ENCODE measurements at regions not wholly inside any gene's neighbourhood (a gene's known extent, or its start where the extent isn't known, plus 50 kb on each side); places are given as distances from the start of the nearest gene placed in this dataset.
A peak's percentile ranks its signal among the peaks of the same experiment; 100 is the strongest.
"Not testable (repeated sequence)": the region's sequence is repeated elsewhere in the genome, so short reads cannot be mapped to it uniquely, and the experiment has no call there.

DNA sequence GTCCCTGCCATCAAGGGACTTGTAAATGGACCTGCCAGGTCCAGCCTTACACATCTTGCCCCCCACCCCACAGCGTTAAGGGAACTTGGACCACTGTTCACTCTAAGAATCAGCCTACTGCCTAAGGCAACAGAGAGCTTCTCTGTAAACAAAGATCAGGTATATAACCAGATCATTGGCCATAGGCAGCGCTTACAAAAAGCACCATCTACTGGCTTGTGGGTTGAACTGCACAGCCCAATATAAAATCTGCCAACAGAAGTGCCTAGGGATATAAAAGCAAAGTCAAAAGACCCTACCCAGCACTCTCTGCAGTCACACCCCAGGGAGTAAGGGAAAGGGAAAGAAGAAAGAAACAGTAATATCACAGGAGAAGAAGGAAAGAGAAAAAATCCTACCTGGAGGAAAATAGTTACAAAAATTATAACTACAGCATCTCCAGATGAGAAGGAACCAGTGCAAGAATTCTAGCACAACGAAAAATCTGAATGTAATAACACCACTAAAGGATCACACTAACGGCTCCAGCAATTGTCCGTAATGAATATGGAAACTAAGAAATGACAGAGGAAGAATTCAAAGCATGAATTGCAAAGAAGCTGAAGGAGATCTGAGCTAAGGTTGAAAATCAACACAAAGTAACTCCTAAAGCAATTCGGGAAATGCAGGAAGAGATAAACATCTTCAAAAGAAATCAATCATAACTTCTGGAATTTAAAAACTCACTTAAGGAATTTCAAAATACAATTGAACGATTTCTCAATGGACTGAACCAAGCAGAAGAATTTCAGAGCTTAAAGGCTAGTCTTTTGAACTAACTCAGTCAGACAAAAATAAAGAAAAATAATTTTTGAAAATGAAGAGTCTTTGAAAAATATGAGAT, 95.2 kb upstream of the PCED1B start:
- DNase-seq (ENCODE audit: low read depth in 3 of 3) = peak in 2 of 3 donors; percentile 4 to 10

DNA sequence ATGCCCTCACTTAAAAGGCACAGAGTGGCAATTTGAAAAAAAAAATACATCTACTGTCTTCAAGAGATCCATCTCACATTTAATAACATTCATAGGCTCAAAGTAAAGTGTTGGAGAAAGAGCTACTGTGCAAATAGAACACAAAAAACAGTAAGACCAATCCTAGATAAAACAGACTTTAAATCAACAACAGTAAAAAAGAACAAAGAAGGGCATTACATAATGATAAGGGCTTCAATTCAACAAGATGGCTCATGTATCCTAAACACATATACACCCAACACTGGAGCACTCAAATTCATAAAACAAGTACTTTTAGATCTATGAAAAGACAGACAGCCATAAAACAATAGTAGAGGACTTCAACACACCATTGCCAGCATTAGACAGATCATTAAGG, 93.6 kb upstream of the PCED1B start:
- no peak for DNase-seq (ENCODE audit: low read depth in 3 of 3)

DNA sequence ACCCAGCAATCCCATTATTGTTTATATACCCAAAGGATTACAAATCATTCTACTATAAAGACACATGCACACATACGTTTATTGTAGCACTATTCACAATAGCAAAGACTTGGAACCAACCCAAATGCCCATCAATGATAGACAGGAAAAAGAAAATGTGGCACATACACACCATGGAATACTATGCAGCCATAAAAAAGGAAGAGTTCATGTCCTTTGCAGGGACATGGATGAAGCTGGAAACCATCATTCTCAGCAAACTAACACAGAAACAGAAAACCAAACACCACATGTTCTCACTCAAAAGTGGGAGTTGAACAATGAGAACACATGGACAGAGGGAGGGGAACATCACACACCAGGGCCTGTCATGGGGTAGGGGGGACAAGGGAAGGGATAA, 91.3 kb upstream of the PCED1B start:
- DNase-seq (ENCODE audit: low read depth in 3 of 3) = not testable (repeated sequence)

DNA sequence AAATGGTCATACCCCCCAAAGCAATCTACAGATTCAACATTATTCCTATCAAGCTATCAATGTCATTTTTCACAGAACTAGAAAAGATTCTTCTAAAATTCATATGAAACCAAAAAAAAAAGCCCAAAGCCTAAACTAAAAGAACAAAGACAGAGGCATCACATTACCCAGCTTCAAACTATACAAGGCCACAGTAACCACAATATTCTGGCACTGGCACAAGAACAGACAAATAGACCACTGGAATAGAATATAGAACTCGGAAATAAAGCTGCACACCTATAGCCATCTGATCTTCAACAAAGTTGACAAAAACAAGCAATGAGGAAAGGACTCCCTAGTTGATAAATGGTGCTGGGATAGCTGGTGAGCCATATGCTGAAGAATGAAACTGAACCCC, 89.2 kb upstream of the PCED1B start:
- no peak for DNase-seq (ENCODE audit: low read depth in 3 of 3)

DNA sequence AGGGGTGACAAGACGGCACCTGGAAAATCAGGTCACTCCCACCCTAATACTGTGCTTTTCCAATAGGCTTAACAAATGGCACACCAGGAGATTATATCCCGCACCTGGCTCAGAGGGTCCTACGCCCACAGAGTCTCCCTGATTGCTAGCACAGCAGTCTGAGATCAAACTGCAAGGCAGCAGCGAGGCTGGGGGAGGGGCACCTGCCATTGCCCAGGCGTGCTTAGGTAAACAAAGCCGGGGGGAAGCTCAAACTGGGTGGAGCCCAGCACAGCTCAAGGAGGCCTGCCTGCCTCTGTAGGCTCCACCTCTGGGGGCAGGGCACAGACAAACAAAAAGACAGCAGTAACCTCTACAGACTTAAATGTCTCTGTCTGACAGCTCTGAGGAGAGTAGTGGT, 87.4 kb upstream of the PCED1B start:
- not testable (repeated sequence) for DNase-seq (ENCODE audit: low read depth in 3 of 3)

DNA sequence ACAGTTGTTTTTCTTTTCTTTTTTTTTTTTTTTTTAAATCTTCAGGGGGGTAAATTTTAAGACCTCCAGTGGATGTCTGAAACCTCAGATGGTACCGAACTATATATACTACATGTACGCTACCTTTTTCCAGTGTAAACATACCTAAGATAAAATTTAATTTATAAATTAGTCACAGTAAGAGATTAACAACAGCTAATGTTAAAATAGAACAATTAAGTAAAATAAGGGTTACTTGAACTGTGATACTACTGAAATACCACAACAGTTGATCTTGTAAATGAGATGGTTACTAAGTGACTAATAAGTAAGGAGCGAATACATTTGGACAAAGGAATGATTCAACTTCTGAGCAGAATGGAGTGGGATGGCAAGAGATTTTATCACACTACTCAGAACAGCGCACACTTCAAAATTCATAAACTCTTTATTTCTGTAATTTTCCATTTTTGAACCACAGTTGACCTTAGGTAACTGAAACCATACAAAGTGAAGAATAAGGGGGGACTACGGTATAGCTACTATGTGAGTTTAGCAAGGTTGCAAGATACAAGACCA, 80.5 kb upstream of the PCED1B start:
- DNase-seq (ENCODE audit: low read depth in 3 of 3) = no peak

DNA sequence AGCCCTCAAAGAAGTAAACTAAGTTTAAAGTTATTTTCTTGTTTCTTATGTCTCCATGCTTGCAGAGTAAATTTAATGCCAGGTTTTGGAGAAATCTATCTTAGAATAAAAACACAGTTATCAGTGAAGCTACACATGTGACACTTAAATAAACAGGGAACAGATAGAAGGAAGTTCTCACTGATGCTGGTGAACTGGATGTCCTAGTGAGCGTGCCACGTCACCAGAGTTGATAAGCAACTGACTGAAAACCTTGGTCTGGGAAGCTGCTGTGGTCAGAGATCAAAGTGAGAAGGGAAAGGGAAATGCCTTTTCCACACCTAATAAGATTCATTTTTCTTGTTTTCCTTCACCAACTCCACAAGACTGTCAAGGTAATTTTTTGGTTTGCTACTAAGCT, 74.8 kb upstream of the PCED1B start:
- no peak for DNase-seq (ENCODE audit: low read depth in 3 of 3)

DNA sequence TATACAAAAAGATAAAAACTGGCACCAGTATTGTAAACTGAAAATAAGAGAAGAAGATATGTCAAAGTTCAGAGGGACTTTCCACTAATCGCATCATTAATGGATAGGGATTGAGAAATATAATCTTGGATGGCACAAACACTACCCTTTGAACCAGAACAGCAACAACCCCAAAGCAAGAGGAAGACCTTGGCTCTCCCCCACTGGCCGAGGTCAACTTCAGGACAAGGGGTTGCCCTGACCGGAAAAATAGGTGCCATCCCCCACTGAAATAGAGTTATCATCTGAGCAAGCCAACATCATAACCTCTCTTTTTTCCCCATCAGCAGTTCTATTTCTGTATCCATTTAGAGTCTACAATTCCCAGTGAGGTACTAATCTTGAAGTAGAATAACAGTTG, 72.4 kb upstream of the PCED1B start:
- DNase-seq (ENCODE audit: low read depth in 3 of 3) = no peak

DNA sequence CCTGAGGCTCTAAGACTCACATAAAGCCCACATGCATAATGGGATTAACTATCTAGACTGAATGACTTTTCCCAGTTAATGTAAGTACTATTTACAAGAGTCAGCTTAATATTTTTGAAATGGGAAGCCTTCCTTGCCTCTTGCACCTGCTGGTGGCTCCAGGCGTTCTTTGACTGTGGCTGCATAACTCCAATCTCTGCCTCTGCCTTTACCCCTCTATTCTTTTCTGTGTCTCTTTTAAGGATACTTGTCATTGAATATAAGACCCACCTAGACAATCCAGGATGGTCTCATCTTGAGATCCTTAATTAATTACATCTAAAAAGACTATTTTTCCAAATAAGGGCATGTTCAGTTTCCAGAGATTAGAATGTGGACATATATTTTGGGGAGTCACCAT, 66.9 kb upstream of the PCED1B start:
- no peak for DNase-seq (ENCODE audit: low read depth in 3 of 3)

DNA sequence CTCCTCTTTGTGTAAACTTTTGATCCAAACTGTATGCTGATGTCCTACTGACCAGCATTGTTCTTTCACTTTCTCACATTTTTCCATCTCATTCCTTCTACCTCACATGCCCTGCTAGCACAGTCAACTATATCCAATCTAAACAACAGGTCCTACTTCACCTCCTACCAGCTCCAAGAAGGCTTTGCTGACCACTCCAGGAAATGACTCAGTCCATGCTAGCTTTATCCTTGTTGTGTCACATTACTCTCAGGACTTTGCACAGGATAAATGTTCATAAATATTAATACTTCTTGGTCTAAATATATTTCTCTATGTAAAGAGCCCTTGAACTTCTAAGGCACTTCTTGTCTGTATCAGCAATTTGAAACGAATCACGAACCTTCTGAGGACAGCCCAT, 64.9 kb upstream of the PCED1B start:
- no peak for DNase-seq (ENCODE audit: low read depth in 3 of 3)

DNA sequence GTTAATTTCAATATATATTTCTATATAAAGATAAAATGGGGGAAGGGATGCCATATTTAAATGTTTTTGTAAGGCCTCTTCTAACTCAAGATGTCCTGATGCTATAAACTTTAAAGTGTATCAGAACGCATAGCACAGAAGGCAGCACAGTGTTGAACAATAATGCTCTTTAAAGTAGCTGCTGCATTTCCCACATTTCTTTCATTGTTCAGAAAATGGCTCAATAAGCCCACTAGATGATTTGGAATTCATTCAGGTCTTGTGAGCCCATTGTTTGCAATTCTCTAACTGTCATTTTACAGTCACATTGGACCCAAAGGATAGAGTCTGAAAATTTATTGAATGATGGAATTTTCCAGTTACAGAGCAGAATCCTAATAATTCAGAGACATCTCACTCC, 64.0 kb upstream of the PCED1B start:
- no peak for DNase-seq (ENCODE audit: low read depth in 3 of 3)

DNA sequence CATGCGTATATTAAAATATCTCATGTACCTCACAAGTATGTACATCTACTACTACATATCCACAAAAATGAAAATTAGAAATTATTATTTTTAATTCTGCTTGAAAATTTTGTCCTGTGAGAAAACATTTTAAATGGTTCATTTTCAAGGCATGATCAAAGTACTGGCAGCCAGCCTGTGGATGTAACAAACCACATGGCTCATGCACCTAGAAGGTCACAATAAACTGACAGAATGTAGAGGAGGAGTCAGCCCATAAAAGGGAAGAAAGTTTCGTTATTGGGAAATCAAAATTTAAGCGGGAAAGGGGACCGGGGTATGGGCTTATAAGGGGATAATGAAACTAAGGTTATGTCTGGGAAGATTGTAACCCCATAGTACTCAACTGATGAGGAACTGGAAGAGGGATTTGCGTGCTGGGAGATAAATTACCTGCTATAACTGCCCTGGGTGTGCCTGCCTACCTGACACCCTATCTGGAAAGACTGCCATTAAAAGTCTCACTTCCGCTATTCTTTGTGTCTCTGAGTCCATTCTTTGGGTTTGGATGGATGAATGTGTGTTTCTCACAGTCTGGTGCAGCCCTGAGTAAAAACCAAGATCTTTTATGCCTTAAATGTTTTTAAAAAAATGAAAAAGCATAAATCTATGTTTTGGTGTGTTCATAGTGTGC, 62.2 kb upstream of the PCED1B start:
- DNase-seq (ENCODE audit: low read depth in 3 of 3) = no peak

DNA sequence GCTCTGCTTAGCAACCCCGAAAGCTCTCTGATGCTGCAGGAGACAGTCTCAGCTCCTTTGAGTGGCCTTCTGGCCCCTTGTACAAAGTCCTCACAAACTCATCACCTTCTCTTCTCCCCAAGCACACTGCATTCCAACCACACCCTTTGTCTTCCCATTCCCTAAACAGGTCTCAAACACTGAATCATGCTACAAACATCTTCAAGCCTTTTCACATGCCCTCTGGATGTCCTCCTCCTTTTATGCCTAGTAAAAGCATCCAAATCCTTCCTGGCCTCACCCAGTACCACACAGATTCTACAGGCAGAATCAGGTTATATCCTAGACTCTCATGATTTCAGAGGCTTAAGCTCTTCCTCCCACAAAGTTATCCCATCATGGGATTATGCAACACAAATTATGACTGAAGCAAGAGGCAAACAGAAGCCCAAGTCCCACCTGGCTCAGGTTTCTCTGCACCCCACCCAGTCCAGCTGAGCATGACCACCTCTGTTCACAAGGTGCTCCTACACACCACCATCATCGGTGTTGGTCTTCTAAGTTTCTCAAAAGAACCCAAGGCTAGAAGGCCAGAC, 61.4 kb upstream of the PCED1B start:
- no peak for DNase-seq (ENCODE audit: low read depth in 3 of 3)

DNA sequence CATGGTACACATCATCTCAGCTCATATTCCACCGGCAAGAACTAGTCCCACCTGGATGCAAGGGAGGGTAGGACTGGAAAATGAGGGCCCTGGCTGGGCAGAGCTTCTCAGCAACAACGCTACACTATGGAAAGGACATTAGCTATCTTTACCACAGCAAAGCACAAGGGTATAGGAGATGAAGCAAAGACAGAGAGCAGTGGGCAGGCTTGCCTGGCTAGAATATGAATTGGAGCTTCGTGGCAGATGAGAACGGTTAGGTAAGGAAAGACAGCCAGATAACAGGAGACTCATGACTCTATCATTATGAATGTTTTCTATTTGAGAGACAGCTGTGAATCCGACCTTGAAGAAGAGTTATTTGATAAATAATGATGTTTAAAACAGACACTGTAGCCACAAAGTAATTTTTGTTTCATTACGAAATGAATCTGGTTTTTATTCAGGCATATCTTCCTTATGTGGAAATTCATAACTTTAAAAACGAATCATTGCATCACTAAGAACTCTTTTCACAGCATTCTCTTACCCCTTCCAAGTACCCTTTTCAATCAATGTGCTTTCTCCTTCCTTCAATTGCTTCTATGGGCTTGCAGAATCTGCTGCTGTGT, 59.1 kb upstream of the PCED1B start:
- no peak for DNase-seq (ENCODE audit: low read depth in 3 of 3)

DNA sequence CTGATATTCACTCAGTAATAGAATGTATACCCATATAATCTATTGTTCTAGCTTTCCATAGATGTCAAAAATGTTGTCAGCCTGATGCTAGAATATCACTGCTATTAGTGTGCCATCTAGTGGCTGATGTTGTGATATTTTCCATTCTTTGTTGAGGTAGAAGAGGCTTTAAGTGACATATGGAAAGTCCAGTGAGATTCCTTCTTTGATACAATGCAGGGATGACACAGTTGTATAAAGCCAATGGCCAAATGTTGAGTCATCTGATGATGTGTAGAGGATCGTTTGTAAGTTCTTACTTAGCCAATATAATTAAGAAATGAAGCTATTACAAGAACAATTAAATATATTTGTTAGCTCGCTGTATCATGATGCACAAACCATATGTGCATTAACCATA, 58.1 kb upstream of the PCED1B start:
- peak in 1 of 3 donors; percentile 10 for DNase-seq (ENCODE audit: low read depth in 3 of 3)

DNA sequence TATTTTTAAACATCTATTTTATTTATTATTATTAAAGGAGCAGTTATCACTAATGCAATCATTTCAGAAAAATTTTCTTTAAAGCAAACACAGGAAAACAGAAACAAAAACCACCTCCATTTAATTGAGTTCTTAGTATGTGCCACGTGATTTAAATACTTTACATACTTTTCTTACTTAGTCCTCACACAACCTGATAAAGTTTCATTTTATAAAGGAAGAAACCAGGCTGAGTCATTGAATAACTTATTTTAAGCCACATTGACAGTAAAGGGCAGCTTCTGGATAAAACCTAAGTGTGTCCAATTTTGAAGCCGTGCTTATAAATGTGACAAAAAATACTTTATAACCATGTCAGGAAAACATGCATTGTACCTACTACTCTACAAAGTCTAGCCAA, 57.1 kb upstream of the PCED1B start:
- DNase-seq (ENCODE audit: low read depth in 3 of 3) = no peak

DNA sequence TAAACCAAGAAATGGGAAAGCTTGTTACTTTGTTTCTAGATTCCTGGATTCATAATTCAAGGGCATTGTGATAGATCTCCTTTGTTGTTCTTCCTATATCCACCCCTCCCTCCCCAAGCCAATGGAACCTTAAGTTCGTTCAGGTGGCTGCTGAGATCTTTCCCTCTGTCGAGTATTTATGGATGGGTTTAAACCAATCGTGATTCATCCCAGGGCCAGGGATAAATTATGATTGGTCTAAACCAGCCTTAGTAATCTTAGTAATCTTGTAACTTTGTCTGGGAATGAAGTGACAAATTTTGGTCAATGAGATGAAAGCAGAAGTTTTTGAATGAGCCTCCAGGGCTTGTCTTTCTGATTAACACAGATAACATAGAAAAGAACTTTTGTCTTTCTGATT, 56.1 kb upstream of the PCED1B start:
- no peak for DNase-seq (ENCODE audit: low read depth in 3 of 3)

DNA sequence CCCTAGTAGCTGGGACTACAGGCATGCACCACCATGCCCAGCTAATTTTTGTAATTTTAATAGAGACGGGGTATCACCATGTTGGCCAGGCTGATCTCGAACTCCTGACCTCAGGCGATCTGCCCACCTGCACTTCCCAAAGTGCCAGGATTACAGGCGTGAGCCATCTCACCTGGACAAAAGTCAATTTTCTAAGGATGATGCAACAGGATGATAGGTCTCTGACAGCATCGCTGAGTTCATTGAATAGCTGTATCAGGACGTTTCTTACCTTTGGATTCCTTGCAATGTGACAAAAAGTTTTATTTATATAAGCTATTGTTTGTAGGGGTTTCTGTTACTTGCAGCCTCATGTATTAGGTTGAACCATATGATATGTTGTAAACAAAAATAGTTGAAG, 55.5 kb upstream of the PCED1B start:
- no peak for DNase-seq (ENCODE audit: low read depth in 3 of 3)

DNA sequence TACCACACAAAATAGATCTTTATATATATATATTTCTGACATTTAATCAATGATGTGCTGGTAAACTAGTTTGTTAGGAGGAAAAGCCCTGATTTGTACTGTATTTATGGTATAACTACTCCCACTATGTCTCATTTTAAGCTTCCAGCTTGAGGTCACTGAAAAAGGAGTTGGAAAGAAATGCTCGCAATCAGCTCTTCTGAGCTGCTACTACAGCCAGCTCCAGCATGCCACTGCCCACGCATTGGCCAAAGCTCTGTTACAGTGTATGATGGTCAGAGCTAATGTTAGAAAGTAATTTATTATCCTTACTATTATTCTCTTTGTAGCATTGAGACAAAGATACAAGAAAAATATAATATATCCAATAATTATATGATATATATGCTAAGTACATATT, 55.0 kb upstream of the PCED1B start:
- no peak for DNase-seq (ENCODE audit: low read depth in 3 of 3)

DNA sequence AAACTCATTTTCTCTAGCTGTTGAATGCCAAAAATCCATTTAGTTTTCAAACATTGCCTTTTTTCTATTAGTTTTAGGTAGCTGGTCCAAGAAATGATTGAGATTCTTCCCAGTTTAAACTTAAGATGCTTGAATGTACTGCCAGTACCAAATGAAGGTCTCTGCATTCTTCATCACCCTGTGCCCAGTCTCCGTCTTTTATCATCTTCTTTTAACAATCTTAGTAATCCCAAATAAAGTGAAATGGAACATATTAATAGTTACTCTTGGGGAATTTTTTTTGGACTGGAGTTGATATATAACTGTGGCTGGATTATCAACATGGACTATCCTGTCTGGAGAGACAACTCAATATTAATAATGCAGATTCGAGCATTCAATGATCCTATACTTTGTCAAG, 54.1 kb upstream of the PCED1B start:
- no peak for DNase-seq (ENCODE audit: low read depth in 3 of 3)

DNA sequence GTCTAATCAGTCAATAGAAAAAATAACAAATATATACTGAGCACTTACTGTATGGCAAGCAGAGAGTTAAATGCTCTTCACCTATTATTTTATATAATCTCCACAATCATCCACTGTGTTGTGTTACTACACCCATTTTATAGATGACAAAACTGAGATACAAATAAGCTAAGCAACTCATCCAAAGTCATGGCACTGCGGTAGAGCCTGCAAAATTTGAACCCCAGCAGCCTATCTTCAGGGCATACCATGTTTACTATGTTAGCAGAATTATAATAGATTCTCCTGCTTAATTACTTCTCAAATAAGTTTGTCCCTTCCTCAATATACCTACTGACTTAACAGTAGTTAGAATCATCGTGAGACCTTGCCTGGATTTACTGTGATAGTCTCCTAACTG, 53.6 kb upstream of the PCED1B start:
- DNase-seq (ENCODE audit: low read depth in 3 of 3) = no peak

DNA sequence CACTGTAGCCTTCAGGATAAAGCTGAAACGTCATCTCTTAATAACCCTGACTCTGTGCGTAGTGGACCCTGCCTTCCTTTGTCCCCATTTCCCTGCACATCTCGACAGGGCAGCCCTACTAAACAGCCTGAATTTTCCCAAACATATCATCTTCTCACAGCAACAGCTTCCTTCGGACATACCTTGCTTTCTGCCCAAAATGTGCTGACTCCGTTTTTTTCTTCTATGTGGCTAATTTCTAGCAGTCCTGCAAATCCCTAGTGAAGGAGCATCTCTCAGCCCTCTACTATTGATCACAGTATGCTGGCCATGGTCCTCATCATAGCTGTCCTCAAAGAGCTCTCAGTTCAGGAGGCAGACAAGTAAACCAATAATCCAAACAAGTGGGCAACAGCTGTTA, 53.1 kb upstream of the PCED1B start:
- no peak for DNase-seq (ENCODE audit: low read depth in 3 of 3)

All from stimulated activated CD4-positive, alpha-beta T cell treated with anti-CD3 and anti-CD28 coated beads, TNF-alpha, amount 100 ng/mL, for 48 hours (primary cell).